Right lobe of liver (tissue), 6 donors: ENCODE measurements at regions not wholly inside any gene's neighbourhood (a gene's known extent, or its start where the extent isn't known, plus 50 kb on each side); places are given as distances from the start of the nearest gene placed in this dataset.
"Not testable (repeated sequence)": the region's sequence is repeated elsewhere in the genome, so short reads cannot be mapped to it uniquely, and the experiment has no call there.

Source experiments
- ATAC-seq, 4 donors: fragments of 200-7000 bp; cut with Tn5 transposase; one replicate each; pipeline ENCODE4 v1.9.1; 2020; ENCODE audit warnings: mild to moderate bottlenecking in 4 of 4, moderate library complexity in 4 of 4
- DNase-seq, 3 donors: peaks; one replicate each; pipeline ENCODE4 v3.0.0-alpha.2; 2020
- H3K27ac ChIP-seq, 3 donors: fragments of 200-600 bp; one replicate each; pipeline ENCODE4 v1.8.0; 2022
- H3K27me3 ChIP-seq, 2 donors: fragments of 200-600 bp; one replicate each; pipeline ENCODE4 v1.8.0; 2022
- H3K36me3 ChIP-seq, 4 donors: fragments of 200-600 bp; sonication (generic) in 1 of 4; one replicate each; pipeline versions ENCODE4 v1.5.1 to v1.8.0; 2017 to 2022; ENCODE audit warnings: control low read depth in 1 of 4
- H3K4me1 ChIP-seq, 4 donors: fragments of 200-600 bp; sonication (generic) in 1 of 4; one replicate each; pipeline versions ENCODE4 v1.5.1 to v1.8.0; 2017 to 2022; ENCODE audit warnings: control low read depth in 1 of 4
- H3K4me3 ChIP-seq, 3 donors: fragments of 200-600 bp; one replicate each; pipeline ENCODE4 v1.8.0; 2022
- H3K9me3 ChIP-seq, 4 donors: fragments of 200-600 bp; sonication (generic) in 1 of 4; one replicate each; pipeline versions ENCODE4 v1.5.1 to v1.8.0; 2017 to 2022; ENCODE audit warnings: control low read depth in 1 of 4
- POLR2A ChIP-seq: fragments of 450-650 bp; IDR thresholded peaks from one replicate; pipeline ENCODE4 v1.6.1; 2017; ENCODE audit warnings: antibody characterized with exemption, mild to moderate bottlenecking
- WGBS: methylation state at CpG from one replicate; pipeline ENCODE4 v1.1.6; 2018; ENCODE audit warnings: low coverage, low lambda C conversion rate; ENCODE audit not compliant: insufficient coverage; ENCODE audit errors: missing lambda C conversion rate; 5-methylcytosine and 5-hydroxymethylcytosine counted together
- intact Hi-C, 2 donors: fragments of 100-400 bp; cut with DNase I; formaldehyde crosslinking; loops; one replicate each; pipeline versions ENCODE4 v1.11.2 to v1.14.1; 2022
- TF ChIP-seq, protein P1 (sequence below), 4 donors: fragments of 200-600 bp in 3 of 4; fragments of 450-650 bp in 1 of 4; IDR thresholded peaks; one replicate each; pipeline versions ENCODE4 v1.5.1 to v1.8.0; 2016 to 2022; ENCODE audit warnings: antibody characterized with exemption in 4 of 4, mild to moderate bottlenecking in 2 of 4
- donor health status: DM: no; HTN: yes; CAD: no.
- donor health status: DM: no; HTN: no; CAD: no.
- donor health status: DM: no; HTN: no; CAD: no.
- donor health status: DM: no; HTN: yes; CAD: no.
- donor health status: DM: no; HTN: yes; CAD: no.

DNA sequence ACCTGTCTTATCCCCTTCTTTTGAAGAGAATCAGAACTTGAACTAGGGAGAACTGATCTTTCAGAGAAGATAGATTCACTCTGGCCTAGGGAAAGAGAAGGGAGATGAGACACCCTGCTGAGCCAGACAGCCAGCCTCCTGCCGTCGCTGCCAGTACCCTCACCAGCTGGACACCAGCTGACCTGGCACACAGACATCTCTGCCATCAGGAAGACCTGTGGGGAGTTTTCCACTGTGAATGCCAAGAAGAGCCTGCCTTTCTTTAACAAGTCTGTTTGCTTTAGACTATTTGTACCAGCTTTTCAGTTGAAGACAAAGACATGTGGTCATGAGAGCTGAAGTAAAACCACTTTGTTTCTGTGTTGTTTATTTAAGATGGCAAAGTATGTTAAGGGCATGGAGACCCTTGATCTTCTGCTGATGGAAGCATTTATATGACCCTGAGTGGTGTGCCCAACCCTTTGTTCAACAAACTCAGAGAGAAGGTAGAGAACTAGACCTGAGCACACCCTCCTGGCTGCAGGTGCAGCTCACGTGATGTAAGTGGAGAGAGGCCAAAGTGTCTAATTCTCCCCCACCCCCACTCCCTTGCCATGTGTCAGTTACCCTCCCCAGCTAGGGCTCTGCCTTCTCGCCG is 82.3 kb upstream of the SLC24A3 start:
- H3K4me1 ChIP-seq = no peaks in the 10 kb centered on the region
- no peak overlapping the region for H3K4me3 ChIP-seq
- no peak overlapping the region for H3K27ac ChIP-seq
- intact Hi-C loops = no loop called here
- TF ChIP-seq, protein P1, sequence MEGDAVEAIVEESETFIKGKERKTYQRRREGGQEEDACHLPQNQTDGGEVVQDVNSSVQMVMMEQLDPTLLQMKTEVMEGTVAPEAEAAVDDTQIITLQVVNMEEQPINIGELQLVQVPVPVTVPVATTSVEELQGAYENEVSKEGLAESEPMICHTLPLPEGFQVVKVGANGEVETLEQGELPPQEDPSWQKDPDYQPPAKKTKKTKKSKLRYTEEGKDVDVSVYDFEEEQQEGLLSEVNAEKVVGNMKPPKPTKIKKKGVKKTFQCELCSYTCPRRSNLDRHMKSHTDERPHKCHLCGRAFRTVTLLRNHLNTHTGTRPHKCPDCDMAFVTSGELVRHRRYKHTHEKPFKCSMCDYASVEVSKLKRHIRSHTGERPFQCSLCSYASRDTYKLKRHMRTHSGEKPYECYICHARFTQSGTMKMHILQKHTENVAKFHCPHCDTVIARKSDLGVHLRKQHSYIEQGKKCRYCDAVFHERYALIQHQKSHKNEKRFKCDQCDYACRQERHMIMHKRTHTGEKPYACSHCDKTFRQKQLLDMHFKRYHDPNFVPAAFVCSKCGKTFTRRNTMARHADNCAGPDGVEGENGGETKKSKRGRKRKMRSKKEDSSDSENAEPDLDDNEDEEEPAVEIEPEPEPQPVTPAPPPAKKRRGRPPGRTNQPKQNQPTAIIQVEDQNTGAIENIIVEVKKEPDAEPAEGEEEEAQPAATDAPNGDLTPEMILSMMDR (IDR thresholded peaks at IDR 0.05) = no peak
- TF ChIP-seq POLR2A = no peak
- H3K27me3 ChIP-seq = no peaks in the 10 kb centered on the region
- H3K9me3 ChIP-seq = no peaks in the 10 kb centered on the region
- no peak for ATAC-seq
- DNase-seq = no peak
- H3K36me3 ChIP-seq = no peaks in the 10 kb centered on the region
- 33% methylated on average over 4 of the region's 5 CpGs for WGBS

DNA sequence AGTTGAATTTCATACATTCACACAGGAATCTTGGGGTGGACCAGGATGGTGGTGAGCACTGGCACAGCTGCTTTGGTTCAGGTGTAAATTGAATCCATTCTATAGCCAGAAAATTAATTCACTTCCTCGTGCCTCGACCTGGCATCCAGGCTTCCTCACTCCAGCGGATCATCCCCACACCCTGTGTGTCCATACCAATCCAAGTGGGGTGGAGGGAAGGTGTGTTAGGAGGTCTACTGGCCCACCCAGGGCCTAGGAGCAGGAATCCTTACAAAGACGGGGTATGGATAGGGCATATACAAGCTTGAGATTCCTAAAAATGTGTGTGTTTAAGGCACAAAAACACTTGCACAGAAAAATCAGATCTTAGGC is 81.8 kb upstream of the SLC24A3 start:
- intact Hi-C loops = no loop called here
- TF ChIP-seq, protein P1 (IDR thresholded peaks at IDR 0.05) = no peak
- no peak for TF ChIP-seq POLR2A
- WGBS = 65% methylated on average over 4 of the region's 4 CpGs
- Histone ChIP-seq H3K9me3 (no peaks in the 10 kb centered on the region), H3K27ac (no peak overlapping the region), H3K4me1 (no peaks in the 10 kb centered on the region), H3K4me3 (no peak overlapping the region), H3K27me3 (no peaks in the 10 kb centered on the region), H3K36me3 (no peaks in the 10 kb centered on the region)
- DNase-seq (no peak), ATAC-seq (no peak)

DNA sequence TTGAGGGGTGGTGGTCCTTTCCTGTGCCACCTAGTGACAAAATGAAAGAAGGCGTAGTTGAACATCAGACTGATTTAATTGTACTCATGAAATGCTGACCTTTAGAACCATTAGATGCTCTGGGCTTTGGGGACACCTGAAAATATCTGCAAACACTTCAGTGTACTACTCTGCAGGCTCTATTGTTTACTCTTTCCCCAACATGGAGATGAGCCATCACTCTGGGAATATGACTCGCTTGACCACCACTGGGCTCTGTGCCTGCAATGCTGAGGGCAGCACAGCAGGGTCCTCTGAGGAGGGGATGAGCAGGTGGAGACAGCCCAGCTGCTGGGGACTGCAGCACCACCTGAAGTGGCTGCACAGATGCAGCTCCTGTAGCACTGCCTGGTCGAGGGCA is 74.8 kb upstream of the SLC24A3 start:
- WGBS = 68% methylated on average over 3 of the region's 3 CpGs
- Histone ChIP-seq H3K27ac (no peak overlapping the region), H3K36me3 (no peaks in the 10 kb centered on the region), H3K27me3 (no peaks in the 10 kb centered on the region), H3K4me1 (no peaks in the 10 kb centered on the region), H3K4me3 (no peak overlapping the region), H3K9me3 (no peaks in the 10 kb centered on the region)
- DNase-seq (no peak), ATAC-seq (no peak)
- intact Hi-C loops = no loop called here
- TF ChIP-seq, protein P1 (IDR thresholded peaks at IDR 0.05) = no peak
- no peak for TF ChIP-seq POLR2A

DNA sequence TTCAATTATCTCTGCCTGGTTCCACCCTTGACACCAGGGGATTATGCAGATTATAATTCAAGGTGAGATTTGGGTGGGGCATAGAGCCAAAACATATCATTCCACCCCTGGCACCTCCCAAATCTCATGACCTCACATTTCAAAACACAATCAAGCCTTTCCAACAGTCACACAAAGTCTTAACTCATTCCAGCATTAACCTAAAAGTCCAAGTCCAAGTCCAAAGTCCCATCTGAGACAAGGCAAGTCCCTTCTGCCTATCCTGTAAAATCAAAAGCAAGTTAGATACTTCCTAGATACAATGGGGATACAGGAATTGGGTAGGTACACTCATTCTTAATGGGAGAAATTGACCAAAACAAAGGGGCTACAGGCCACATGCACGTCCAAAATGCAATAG is 73.7 kb upstream of the SLC24A3 start:
- no peaks in the 10 kb centered on the region for H3K27me3 ChIP-seq
- no peak for ATAC-seq
- intact Hi-C loops = no loop called here
- H3K9me3 ChIP-seq = no peaks in the 10 kb centered on the region
- no peak overlapping the region for H3K4me3 ChIP-seq
- no peaks in the 10 kb centered on the region for H3K4me1 ChIP-seq
- H3K36me3 ChIP-seq = no peaks in the 10 kb centered on the region
- TF ChIP-seq, protein P1 (IDR thresholded peaks at IDR 0.05) = no peak
- no peak for TF ChIP-seq POLR2A
- 78% methylated on average over 1 of the region's 1 CpG for whole genome bisulfite sequencing
- no peak overlapping the region for H3K27ac ChIP-seq
- no peak for DNase-seq

DNA sequence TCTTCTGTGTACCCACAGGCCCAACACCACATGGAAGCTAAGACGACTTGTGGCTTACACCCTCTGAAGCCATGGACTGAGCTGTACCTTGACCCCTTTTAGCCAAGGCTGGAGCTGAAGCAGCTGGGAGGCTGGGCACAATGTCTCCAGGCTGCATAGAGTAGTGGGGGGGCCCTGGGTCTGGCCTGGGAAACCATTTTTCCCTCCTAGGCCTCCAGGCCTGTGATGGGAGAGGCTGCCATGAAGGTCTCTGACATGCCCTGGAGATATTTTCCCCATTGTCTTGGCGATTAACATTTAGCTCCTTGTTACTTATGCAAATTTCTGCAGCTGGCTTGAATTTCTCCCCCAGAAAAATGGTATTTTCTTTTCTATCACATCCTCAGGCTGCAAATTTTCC is 72.9 kb upstream of the SLC24A3 start:
- intact Hi-C loops, H3K4me1 ChIP-seq, H3K9me3 ChIP-seq, H3K27me3 ChIP-seq, H3K36me3 ChIP-seq, DNase-seq, H3K27ac ChIP-seq, ATAC-seq, H3K4me3 ChIP-seq: not testable (repeated sequence)
- WGBS = 43% methylated on average over 1 of the region's 2 CpGs
